MM.1S (cell line): ENCODE measurements at regions not wholly inside any gene's neighbourhood (a gene's known extent, or its start where the extent isn't known, plus 50 kb on each side); places are given as distances from the start of the nearest gene placed in this dataset.

ENCODE experiments used
- DNase-seq: peaks from one replicate; pipeline ENCODE4 v3.0.0-alpha.2; 2015
- H2AFZ ChIP-seq: fragments of 300-600 bp; sonication (generic); 2 replicates; pipeline ENCODE4 v1.6.0; 2016; ENCODE audit warnings: antibody characterized with exemption, low read length
- H3F3A ChIP-seq: fragments of 300-600 bp; sonication (generic); 2 replicates; pipeline ENCODE4 v1.6.1; 2016; ENCODE audit warnings: mild to moderate bottlenecking, antibody characterized with exemption, low read length, moderate library complexity, mixed read lengths; ENCODE audit not compliant: insufficient read depth
- H3K27ac ChIP-seq: fragments of 300-600 bp; sonication (generic); 2 replicates; pipeline ENCODE4 v1.5.1; 2016; ENCODE audit warnings: mild to moderate bottlenecking, low read length
- H3K27me3 ChIP-seq: fragments of 300-600 bp; sonication (generic); replicated peaks from 2 replicates; pipeline ENCODE4 v1.6.0; 2016; ENCODE audit warnings: low read length; ENCODE audit not compliant: insufficient read depth
- H3K36me3 ChIP-seq: fragments of 300-600 bp; sonication (generic); replicated peaks from 2 replicates; pipeline ENCODE4 v1.6.1; 2016; ENCODE audit warnings: mild to moderate bottlenecking, low read length, mixed read lengths; ENCODE audit not compliant: insufficient read depth
- H3K4me1 ChIP-seq: fragments of 300-600 bp; sonication (generic); 2 replicates; pipeline ENCODE4 v1.6.1; 2016; ENCODE audit warnings: low read length, mixed read lengths
- H3K4me2 ChIP-seq: fragments of 300-600 bp; sonication (generic); 2 replicates; pipeline ENCODE4 v1.6.0; 2016; ENCODE audit warnings: low read depth, low read length
- H3K4me3 ChIP-seq: fragments of 300-600 bp; sonication (generic); 2 replicates; pipeline ENCODE4 v1.5.1; 2016; ENCODE audit warnings: low read length, mixed read lengths
- H3K79me2 ChIP-seq: fragments of 300-600 bp; sonication (generic); 2 replicates; pipeline ENCODE4 v1.6.1; 2016; ENCODE audit warnings: mixed run types, low read length, mixed read lengths
- H3K9ac ChIP-seq: fragments of 300-600 bp; sonication (generic); 2 replicates; pipeline ENCODE4 v1.6.1; 2016; ENCODE audit warnings: low read length, mixed read lengths
- H3K9me2 ChIP-seq: fragments of 300-600 bp; sonication (generic); replicated peaks from 2 replicates; pipeline ENCODE4 v1.6.1; 2016; ENCODE audit warnings: mild to moderate bottlenecking, low read length, mixed read lengths; ENCODE audit not compliant: insufficient read depth
- H3K9me3 ChIP-seq: fragments of 300-600 bp; sonication (generic); replicated peaks from 2 replicates; pipeline ENCODE4 v1.6.1; 2016; ENCODE audit warnings: mild to moderate bottlenecking, low read length, mixed read lengths; ENCODE audit not compliant: insufficient read depth
- H4K20me1 ChIP-seq: fragments of 300-600 bp; sonication (generic); 2 replicates; pipeline ENCODE4 v1.6.1; 2016; ENCODE audit warnings: mild to moderate bottlenecking, low read length, moderate library complexity, mixed read lengths; ENCODE audit not compliant: insufficient read depth
- EZH2 ChIP-seq: fragments of 300-600 bp; sonication (generic); optimal IDR thresholded peaks from 2 replicates; pipeline ENCODE3; 2017; ENCODE audit warnings: low read depth, mild to moderate bottlenecking, antibody characterized with exemption, low read length, mixed read lengths
- EZH2phosphoT487 ChIP-seq: fragments of 300-600 bp; sonication (generic); IDR thresholded peaks from 2 replicates; pipeline ENCODE4 v1.6.1; 2018; ENCODE audit warnings: antibody characterized with exemption, low read length
- TF ChIP-seq, protein P1 (sequence below): fragments of 300-600 bp; sonication (generic); IDR thresholded peaks from 2 replicates; pipeline ENCODE4 v1.5.1; 2016; ENCODE audit warnings: antibody characterized with exemption, low read length, mixed read lengths

GRCh38 chr14:61963926-61964325 is 201.7 kb downstream of the SNAPC1 start:
- no peaks in the 10 kb centered on the region for H3K79me2 ChIP-seq
- TF ChIP-seq, protein P1, sequence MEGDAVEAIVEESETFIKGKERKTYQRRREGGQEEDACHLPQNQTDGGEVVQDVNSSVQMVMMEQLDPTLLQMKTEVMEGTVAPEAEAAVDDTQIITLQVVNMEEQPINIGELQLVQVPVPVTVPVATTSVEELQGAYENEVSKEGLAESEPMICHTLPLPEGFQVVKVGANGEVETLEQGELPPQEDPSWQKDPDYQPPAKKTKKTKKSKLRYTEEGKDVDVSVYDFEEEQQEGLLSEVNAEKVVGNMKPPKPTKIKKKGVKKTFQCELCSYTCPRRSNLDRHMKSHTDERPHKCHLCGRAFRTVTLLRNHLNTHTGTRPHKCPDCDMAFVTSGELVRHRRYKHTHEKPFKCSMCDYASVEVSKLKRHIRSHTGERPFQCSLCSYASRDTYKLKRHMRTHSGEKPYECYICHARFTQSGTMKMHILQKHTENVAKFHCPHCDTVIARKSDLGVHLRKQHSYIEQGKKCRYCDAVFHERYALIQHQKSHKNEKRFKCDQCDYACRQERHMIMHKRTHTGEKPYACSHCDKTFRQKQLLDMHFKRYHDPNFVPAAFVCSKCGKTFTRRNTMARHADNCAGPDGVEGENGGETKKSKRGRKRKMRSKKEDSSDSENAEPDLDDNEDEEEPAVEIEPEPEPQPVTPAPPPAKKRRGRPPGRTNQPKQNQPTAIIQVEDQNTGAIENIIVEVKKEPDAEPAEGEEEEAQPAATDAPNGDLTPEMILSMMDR, result no peak
- TF ChIP-seq EZH2phosphoT487 (no peak), EZH2 (no peak)
- no peak for DNase-seq
- H3K9ac ChIP-seq, result no peak overlapping the region
- no peaks in the 10 kb centered on the region for H3K9me3 ChIP-seq
- H3K4me2 ChIP-seq, result no peak overlapping the region
- H3K36me3 ChIP-seq, result no peaks in the 10 kb centered on the region
- no peak overlapping the region for H3K4me3 ChIP-seq
- H4K20me1 ChIP-seq, result no peaks in the 10 kb centered on the region
- no peak overlapping the region for H3K27ac ChIP-seq
- H3K4me1 ChIP-seq, result no peaks in the 10 kb centered on the region
- H3K27me3 ChIP-seq, result no peaks in the 10 kb centered on the region
- H2AFZ ChIP-seq, result no peak overlapping the region
- H3F3A ChIP-seq, result no peaks in the 10 kb centered on the region
- H3K9me2 ChIP-seq, result no peaks in the 10 kb centered on the region

DNA sequence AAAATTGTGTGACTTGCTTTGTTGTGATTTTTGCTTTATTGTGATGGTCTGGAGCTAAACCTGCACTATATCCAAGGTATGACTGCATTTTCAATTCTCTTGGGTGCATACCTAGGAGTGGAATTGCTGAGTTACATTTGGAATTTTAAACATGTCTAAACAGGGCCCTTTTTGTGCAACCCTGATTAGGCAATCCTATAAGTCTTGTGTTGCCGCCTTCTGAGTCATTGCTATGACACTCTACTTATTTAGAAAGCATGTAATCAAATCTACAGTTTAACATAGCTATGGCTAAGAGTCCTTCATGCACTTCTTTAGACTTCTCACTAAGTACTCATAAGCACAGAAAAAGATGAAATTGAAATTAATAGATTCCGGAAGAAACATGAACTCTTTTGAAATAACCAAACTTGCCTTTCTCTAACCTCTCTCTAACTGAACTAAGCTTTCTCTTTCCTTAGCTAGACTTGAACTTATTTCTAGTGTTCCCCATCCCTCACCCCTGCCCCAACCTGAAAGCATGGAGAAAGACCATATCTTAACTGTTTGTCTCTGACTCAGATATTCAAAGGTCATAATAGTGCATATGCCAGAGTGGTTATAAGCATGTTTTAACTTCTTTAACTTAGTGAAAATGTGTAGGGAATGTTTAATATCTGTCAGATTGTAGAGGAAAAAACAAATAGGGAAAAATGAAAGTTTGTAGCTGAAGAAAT is 203.0 kb downstream of the SNAPC1 start:
- no peak overlapping the region for H2AFZ ChIP-seq

DNA sequence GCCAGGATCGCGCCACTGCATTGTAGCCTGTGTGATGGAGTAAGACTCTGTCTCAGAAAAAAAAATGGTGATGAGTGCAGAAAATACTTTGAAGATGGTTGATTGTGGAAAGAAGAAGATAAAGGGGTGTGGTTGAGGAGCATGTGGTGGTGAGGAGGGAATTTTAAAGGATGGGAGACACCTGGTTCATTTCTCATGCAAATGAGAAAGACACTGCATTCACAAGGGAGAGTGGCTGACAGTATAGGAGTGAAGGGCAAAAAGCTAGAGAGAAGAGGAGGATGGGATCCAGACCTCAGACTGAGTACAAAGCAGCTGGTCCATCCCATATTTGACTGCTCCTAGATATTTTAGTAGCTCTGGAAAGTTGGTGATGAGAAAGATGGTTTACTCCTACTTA is 206.0 kb downstream of the SNAPC1 start:
- TF ChIP-seq EZH2, result no peak
- TF ChIP-seq, protein P1, result no peak
- TF ChIP-seq EZH2phosphoT487, result no peak
- Histone ChIP-seq H3F3A (no peaks in the 10 kb centered on the region), H3K79me2 (no peaks in the 10 kb centered on the region), H3K9me3 (no peaks in the 10 kb centered on the region), H3K9me2 (no peaks in the 10 kb centered on the region), H3K36me3 (no peaks in the 10 kb centered on the region), H2AFZ (no peak overlapping the region), H3K4me1 (no peaks in the 10 kb centered on the region), H3K9ac (no peak overlapping the region), H4K20me1 (no peaks in the 10 kb centered on the region), H3K27ac (no peak overlapping the region), H3K4me3 (no peak overlapping the region), H3K4me2 (no peak overlapping the region), H3K27me3 (no peaks in the 10 kb centered on the region)
- DNase-seq, result no peak

More for the DNA sequence above, 203.0 kb downstream of the SNAPC1 start:
- Histone ChIP-seq H3K4me2 (no peak overlapping the region), H3K36me3 (no peaks in the 10 kb centered on the region), H4K20me1 (no peaks in the 10 kb centered on the region), H3K4me1 (no peaks in the 10 kb centered on the region), H3K27me3 (no peaks in the 10 kb centered on the region), H3K9me2 (no peaks in the 10 kb centered on the region), H3K4me3 (no peak overlapping the region), H3F3A (no peaks in the 10 kb centered on the region), H3K9ac (no peak overlapping the region), H3K79me2 (no peaks in the 10 kb centered on the region), H3K9me3 (no peaks in the 10 kb centered on the region), H3K27ac (no peak overlapping the region)
- TF ChIP-seq EZH2 (no peak), EZH2phosphoT487 (no peak)
- TF ChIP-seq, protein P1, result no peak
- DNase-seq, result no peak
